GM18505 (cell line): ENCODE measurements at regions not wholly inside any gene's neighbourhood (a gene's known extent, or its start where the extent isn't known, plus 50 kb on each side); places are given as distances from the start of the nearest gene placed in this dataset.

Experiments used
- ATAC-seq: cut with Tn5 transposase; IDR thresholded peaks from one replicate; pipeline ENCODE4 v1.9.1; 2021; ENCODE audit not compliant: unreplicated experiment
- POLR2A ChIP-seq: IDR thresholded peaks from 4 replicates; pipeline ENCODE4 v1.6.1; 2011; ENCODE audit warnings: borderline replicate concordance; ENCODE audit not compliant: insufficient read depth, insufficient read length; ENCODE audit errors: extremely low read depth

DNA sequence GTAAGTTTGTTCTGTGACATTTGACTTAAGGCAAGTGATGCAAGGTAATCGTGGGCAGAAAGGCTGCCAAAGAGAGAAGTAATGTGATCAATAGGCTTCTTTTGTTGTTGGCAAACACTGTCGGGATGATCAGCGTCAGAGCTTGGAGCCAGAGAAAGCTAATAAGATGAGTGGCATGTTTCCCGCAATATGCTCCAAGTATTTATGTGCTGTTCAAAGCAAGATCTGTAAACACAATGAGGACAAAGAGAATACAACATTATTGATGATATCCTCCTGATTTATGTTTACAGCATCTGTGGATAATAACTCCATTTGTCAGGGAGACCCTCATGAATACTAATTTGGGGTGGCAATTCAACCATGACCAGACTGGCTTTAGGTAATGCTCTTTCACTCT lies 603.3 kb downstream of the TDRD15 start:
- ATAC-seq, result no peak
- no peak for TF ChIP-seq POLR2A

DNA sequence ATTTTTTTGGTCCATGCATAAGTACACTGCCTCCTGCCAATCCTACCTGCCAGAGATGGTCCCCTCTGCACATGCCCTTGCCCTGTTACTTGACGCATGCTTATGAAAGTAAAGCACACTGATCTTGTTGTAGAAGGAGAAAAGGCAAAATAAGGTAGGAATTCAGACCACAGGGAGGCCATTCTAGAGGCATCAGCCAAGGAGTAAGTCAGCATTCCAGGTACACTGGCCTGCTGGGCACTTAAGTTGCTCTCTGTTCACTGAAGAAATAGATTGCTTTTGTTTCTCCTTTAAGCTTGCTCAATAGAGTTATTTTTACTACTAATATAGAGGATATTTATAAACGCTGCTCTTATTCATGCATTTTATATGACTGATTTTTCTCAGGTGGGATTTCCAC lies 604.4 kb downstream of the TDRD15 start:
- ATAC-seq, result no peak
- no peak for TF ChIP-seq POLR2A

DNA sequence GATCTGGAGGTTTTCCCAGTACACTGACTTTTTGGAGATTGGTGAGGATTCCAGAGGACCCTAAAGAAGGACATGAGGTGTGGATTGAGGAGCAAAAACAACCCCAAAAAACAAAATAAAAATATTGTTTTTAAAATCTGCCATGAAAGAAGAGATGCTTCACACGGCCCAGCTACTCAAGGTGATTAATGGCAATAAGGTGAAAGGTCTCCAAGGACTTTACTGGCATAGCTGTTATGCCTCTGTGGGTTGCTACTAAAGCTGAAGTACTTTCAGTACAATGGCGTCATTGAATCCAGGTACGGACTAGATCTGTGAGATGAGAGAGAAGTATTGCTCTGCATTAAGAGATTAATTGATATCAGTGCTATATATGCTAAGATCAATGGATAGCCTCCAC lies 606.4 kb downstream of the TDRD15 start:
- no peak for ATAC-seq
- TF ChIP-seq POLR2A, result no peak

DNA sequence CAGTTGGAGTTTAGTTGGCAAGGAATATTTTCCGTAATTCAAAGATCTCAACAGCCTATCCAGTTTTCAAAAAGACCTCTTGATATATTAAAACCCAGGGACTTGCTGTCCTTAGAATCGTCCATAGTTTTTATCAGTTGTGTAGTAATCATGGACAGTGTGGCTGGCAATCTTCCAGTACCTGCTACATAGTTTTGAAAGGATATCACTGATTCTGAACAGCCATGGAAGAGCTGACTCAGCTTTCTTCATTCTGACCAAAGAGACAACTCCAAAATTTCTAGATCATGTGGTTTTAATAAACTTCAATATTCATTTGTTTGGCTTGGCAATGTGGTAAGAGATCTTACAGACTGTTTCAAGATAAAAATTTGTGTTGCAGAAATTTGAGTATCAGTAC lies 616.7 kb downstream of the TDRD15 start:
- TF ChIP-seq POLR2A, result no peak

DNA sequence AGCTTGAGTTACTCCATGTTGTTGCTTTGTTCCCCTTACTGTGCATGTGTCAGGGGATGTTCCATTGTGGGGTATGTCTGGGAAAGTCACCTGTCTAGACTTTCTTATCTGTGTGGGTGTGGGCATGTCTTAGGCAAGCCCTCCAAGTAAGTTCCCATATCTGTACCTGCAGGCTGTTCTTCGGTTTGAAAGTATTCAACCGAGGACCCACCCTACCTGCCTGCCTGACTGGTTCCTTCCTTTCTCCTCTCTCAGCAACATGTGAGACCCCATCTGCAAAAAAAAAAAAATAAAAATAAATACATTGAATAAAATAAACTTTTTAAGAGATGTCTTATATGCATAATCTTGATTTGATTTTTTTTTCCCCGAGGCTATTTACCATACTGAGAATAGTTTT lies 622.7 kb downstream of the TDRD15 start:
- no peak for ATAC-seq
- no peak for TF ChIP-seq POLR2A

More for the DNA sequence above, 616.7 kb downstream of the TDRD15 start:
- ATAC-seq, result no peak

DNA sequence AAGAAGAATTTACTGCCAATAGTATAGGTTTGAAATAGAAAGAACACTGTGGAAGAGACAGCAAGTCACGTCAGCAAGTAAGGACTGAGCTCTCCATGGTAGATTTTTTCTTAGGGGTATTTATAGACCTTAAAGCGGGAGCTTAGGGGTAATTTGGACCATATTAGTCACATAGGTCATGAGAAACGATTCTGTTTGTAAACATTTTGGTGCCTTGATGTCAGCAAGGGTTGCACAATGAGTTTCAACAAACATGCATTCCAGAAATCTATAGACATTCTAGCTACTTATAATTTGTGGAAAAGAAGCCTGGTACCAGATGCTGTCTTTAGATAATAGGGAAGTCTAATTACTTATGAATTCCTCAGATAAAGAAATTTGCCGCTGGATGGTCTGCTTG lies 624.7 kb downstream of the TDRD15 start:
- no peak for ATAC-seq
- TF ChIP-seq POLR2A, result no peak

DNA sequence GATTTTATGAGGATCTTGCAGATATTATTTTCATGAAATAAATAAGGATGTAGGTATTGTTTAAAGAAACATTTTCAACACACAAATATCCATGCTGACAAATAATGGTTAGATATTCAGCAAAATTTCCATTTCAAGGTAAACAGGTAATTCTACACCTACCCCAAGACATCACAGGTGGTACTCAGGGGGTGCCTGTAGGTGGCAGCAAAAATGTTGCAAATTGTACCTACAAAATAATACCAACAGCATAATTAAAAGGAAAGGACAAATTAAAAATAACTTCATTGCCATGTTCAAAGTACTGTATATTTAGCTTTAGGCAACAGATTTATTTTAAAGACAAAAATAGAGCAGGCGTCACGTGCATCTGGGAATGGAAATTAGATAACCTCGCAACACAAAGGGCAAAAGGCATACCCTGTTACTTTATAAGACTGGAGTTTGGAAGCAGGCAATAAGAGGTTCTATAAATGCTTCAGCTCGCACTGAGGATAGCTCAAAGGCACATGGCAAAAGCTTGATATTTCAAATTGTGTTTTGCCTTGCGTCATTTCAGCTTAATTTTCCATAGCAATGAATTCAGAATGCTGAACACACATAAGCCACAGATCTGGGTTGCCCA lies 630.5 kb downstream of the TDRD15 start:
- no peak for TF ChIP-seq POLR2A
- no peak for ATAC-seq

DNA sequence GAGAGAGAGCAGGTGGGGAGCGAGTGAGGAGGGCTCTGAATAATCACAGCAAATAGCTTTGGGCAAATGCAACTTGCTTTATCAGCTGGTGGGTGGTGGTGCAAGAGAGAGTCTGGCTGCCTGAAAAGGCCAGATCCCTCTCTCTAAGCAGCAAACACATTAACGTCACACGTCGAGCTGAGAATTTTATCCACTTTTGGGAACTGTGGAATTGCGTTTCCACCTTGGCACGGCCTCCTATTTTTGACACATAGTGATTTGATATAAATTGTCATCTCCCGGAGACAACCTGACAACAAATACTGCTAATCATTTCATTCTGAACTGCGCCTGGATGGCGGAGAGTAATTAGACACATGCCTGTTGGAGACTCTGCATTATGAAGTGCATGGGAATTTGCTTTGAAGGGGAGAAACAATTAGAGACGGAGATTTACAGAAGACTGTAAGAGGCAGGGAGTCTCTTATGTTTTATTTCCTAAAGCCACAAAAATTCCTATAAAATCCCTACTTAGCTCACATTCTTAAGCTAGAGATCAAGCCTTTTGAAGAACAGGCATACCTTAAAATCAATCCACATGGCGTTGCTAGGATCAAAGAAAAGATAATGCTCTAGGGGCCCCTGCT lies 634.1 kb downstream of the TDRD15 start:
- no peak for ATAC-seq
- TF ChIP-seq POLR2A, result no peak

DNA sequence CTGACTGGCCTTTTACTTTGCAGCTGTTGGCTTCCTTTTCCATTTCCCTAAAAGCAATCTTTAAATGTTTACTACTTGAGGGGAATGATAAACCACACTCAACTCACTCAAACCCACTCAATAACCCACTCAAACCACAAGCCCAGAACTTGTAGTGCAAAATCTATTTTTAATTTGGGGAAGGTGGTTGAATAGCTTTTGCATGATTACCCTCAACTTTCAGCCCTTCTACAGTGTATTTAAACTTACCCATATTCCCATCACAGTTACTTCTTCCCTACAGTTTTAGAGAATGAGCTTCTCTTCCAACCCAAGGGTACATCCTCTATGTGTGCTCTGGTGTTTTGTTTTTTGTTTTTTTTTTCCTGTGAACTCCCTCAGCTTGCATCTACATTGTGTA lies 636.1 kb downstream of the TDRD15 start:
- TF ChIP-seq POLR2A, result no peak
- ATAC-seq, result no peak

DNA sequence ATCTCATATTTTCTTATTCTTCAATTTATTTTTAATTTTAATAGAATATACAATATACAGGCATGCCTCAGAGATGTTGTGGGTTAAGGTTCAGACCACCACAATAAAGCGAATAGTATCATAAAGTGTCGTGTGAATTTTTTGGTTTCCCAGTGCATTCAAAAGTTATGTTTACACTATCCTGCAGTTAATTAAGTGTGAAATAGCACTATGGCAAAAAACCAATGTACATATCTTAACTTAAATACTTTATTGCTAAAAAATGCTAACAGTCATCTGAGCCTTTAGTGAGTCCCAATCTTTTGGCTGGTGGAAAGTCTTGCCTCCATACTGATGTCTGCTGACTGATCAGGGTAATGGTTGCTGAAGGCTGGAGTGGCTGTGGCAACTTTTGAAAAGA lies 637.6 kb downstream of the TDRD15 start:
- no peak for ATAC-seq
- TF ChIP-seq POLR2A, result no peak

DNA sequence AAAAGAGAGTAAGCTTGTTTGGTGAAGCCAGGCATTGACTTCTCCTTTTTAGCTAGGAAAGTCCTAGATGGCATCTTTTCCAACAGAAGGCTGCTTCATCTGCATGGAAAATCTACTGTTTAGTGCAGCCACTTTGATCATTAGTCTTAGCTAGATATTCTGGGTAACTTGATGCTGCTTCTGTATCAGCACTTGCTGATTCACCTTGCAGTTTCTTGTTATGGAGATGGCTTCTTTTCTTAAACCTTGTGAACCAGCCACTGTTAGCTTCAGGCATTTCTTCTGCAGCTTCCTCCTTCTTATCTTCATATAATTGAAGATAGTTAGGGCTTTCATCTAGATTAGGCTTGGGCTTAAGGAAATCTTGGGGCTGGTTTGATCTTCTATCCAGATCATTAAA lies 639.7 kb downstream of the TDRD15 start:
- no peak for TF ChIP-seq POLR2A
- ATAC-seq, result no peak

DNA sequence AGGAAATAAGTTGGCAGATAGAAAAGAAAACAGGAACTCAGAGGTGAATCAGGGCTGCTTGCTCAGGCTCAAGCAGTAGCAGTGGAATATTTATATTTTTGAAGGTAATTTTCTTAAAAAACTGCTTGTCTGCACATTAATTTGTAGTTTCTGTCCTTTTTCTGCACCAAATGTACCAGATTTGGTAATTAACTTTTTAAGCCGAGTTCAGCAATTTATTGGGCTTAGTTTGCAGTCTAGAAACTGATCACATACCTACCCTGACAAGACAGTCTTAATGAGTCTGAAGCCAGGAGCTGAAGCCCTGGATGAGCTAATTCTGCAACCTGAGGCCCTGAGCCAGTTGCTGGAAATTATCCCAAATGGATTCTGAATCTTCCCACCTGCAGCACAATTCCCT lies 647.0 kb downstream of the TDRD15 start:
- no peak for ATAC-seq
- no peak for TF ChIP-seq POLR2A

DNA sequence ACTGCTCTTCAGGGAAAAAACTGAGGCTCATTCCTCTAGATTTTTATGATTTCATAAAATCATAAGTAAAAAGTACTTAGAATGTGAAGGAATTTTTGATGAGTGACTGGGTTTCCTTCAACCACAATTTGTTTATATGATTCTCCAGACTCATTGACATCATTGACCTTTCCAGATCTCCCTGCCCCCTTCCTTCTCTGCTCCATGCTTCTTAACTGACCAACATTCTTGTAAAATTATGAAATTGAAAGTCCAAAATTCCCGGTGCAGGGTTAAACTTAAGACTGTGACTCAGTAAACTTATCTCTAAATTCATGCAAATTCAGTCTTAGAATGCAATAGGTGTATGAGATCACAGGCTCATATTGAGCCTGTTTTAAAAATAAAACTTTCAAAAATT lies 648.9 kb downstream of the TDRD15 start:
- TF ChIP-seq POLR2A, result no peak
- ATAC-seq, result no peak

DNA sequence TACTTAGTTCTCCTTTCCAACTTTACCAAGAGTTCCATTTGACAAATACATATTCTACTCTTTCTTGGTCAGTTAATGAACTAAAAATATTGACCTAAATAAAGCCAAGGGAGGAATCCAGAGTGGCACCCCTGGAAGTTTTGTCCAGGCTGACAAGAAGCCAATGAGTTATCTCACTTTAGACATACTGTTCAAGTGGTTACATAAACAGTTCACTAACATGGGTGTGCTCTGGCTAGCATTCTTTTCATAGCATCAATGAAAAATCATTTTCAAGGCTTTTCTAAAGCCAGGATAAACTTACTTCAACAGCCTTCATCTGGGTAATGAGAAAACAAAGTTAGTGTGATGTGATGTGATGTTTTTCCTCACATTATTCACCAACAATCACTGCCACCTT lies 649.4 kb downstream of the TDRD15 start:
- no peak for ATAC-seq

More for the DNA sequence above, 649.4 kb downstream of the TDRD15 start:
- no peak for TF ChIP-seq POLR2A
